OCI-LY7 (cell line): ENCODE measurements at regions not wholly inside any gene's neighbourhood (a gene's known extent, or its start where the extent isn't known, plus 50 kb on each side); places are given as distances from the start of the nearest gene placed in this dataset.

Source experiments
- BruUV-seq: library from RNA; stranded (reverse); fragments of 400-500 nt; replicated peaks from 2 replicates; lab custom pipeline; 2021; lab: Mats Ljungman, UMichigan
- CTCF ChIA-PET: fragments of 300-600 bp; sonication (Branson Sonifier 250); formaldehyde crosslinking; loops from one replicate; lab custom pipeline; 2022; ENCODE audit warnings: antibody characterized with exemption; ENCODE audit not compliant: unreplicated experiment; lab: Charles Lee
- POLR2A ChIA-PET: fragments of 300-600 bp; sonication (Branson Sonifier 250); formaldehyde crosslinking; loops from one replicate; lab custom pipeline; 2022; ENCODE audit warnings: antibody characterized with exemption; lab: Charles Lee
- DNase-seq: peaks from one replicate; pipeline ENCODE4 v3.0.0-alpha.2; 2015; ENCODE audit warnings: low spot score
- H2AFZ ChIP-seq: fragments of 200-600 bp; sonication (generic), shearing (Covaris generic); 2 replicates; pipeline ENCODE4 v1.6.1; 2014; ENCODE audit warnings: mild to moderate bottlenecking, antibody characterized with exemption, low read length, moderate library complexity
- H3K27ac ChIP-seq: fragments of 200-600 bp; sonication (generic); 2 replicates; pipeline ENCODE4 v1.5.1; 2014; ENCODE audit warnings: mixed run types, low read depth, mild to moderate bottlenecking, moderate library complexity, low read length, inconsistent platforms; ENCODE audit not compliant: poor library complexity, severe bottlenecking
- H3K36me3 ChIP-seq: fragments of 200-600 bp; sonication (generic); 2 replicates; pipeline ENCODE4 v1.6.1; 2014; ENCODE audit warnings: mild to moderate bottlenecking, antibody characterized with exemption, low read length, moderate library complexity, mixed read lengths; ENCODE audit not compliant: insufficient read depth
- H3K4me1 ChIP-seq: fragments of 200-600 bp; sonication (generic); 2 replicates; pipeline ENCODE4 v1.5.1; 2014; ENCODE audit warnings: mild to moderate bottlenecking, low read length; ENCODE audit not compliant: insufficient read depth, poor library complexity, severe bottlenecking
- H3K4me2 ChIP-seq: fragments of 200-600 bp; sonication (generic); 2 replicates; pipeline ENCODE4 v1.6.1; 2014; ENCODE audit warnings: mild to moderate bottlenecking, low read length
- H3K4me3 ChIP-seq: fragments of 200-600 bp; sonication (generic); 2 replicates; pipeline ENCODE4 v1.5.1; 2014; ENCODE audit warnings: mild to moderate bottlenecking, low read depth, low read length; ENCODE audit not compliant: poor library complexity, severe bottlenecking
- H3K79me2 ChIP-seq: fragments of 200-600 bp; sonication (generic); 2 replicates; pipeline ENCODE4 v1.6.1; 2016; ENCODE audit warnings: low read depth, mild to moderate bottlenecking, low read length, moderate library complexity, mixed read lengths; ENCODE audit not compliant: insufficient read depth
- H3K9me2 ChIP-seq: fragments of 200-600 bp; sonication (generic); 2 replicates; pipeline ENCODE4 v1.6.1; 2016; ENCODE audit warnings: mild to moderate bottlenecking, low read length, mixed read lengths; ENCODE audit not compliant: insufficient read depth
- H3K9me3 ChIP-seq: fragments of 200-600 bp; sonication (generic); 2 replicates; pipeline ENCODE4 v1.6.1; 2014; ENCODE audit warnings: mild to moderate bottlenecking, mixed run types, low read length, mixed read lengths
- H4K20me1 ChIP-seq: fragments of 200-600 bp; sonication (generic); 2 replicates; pipeline ENCODE4 v1.6.1; 2014; ENCODE audit warnings: mild to moderate bottlenecking, antibody characterized with exemption, low read length, moderate library complexity, mixed read lengths; ENCODE audit not compliant: insufficient read depth
- EZH2phosphoT487 ChIP-seq: fragments of 200-600 bp; sonication (generic); IDR thresholded peaks from 2 replicates; pipeline ENCODE4 v1.6.1; 2018; ENCODE audit warnings: low read depth, borderline replicate concordance, mild to moderate bottlenecking, mixed run types, antibody characterized with exemption, low read length, moderate library complexity, mixed read lengths
- intact Hi-C: fragments of 100-400 bp; cut with micrococcal nuclease; formaldehyde crosslinking; loops from one replicate; pipeline ENCODE4 v1.10.0; 2022; ENCODE audit not compliant: unreplicated experiment
- TF ChIP-seq, protein P1 (sequence below): fragments of 200-600 bp; sonication (generic); conservative IDR thresholded peaks from 2 replicates; pipeline ENCODE4 v1.5.1; 2014; ENCODE audit warnings: mild to moderate bottlenecking, antibody characterized with exemption, low read length, moderate library complexity, mixed read lengths

DNA sequence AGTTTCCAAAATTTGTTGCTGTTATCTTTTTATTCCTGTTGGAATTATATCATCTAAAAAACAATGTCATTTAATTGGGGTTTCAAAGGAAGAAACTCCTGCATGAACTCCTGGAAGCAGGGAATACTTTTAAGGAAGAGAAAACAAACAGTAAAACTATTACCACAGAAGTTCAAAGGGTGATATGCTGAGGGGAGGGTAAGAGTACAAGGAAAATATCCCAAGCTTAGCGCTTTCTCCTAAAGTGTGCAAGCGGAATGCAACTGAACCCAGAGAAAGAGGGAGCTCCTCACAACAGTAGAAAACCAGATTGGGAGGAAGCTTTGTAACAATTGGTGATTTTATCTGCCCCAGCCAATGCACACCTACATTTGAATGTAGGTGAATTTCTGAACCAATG, 175.1 kb downstream of the NUFIP1 start:
- ChIA-PET POLR2A (no interaction called here), CTCF (no interaction called here)
- H3K4me2 ChIP-seq = no peak overlapping the region
- no peak overlapping the region for H3K4me3 ChIP-seq
- H3K9me2 ChIP-seq = no peaks in the 10 kb centered on the region
- H4K20me1 ChIP-seq = no peaks in the 10 kb centered on the region
- no peaks in the 10 kb centered on the region for H3K9me3 ChIP-seq
- H3K4me1 ChIP-seq = no peaks in the 10 kb centered on the region
- H3K36me3 ChIP-seq = no peaks in the 10 kb centered on the region
- TF ChIP-seq, protein P1, sequence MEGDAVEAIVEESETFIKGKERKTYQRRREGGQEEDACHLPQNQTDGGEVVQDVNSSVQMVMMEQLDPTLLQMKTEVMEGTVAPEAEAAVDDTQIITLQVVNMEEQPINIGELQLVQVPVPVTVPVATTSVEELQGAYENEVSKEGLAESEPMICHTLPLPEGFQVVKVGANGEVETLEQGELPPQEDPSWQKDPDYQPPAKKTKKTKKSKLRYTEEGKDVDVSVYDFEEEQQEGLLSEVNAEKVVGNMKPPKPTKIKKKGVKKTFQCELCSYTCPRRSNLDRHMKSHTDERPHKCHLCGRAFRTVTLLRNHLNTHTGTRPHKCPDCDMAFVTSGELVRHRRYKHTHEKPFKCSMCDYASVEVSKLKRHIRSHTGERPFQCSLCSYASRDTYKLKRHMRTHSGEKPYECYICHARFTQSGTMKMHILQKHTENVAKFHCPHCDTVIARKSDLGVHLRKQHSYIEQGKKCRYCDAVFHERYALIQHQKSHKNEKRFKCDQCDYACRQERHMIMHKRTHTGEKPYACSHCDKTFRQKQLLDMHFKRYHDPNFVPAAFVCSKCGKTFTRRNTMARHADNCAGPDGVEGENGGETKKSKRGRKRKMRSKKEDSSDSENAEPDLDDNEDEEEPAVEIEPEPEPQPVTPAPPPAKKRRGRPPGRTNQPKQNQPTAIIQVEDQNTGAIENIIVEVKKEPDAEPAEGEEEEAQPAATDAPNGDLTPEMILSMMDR = no peak
- no peak for TF ChIP-seq EZH2phosphoT487
- intact Hi-C loops = no loop called here
- H3K79me2 ChIP-seq = no peaks in the 10 kb centered on the region
- no TSS peak for BruUV-seq
- no peak overlapping the region for H3K27ac ChIP-seq
- no peak for DNase-seq
- no peak overlapping the region for H2AFZ ChIP-seq

DNA sequence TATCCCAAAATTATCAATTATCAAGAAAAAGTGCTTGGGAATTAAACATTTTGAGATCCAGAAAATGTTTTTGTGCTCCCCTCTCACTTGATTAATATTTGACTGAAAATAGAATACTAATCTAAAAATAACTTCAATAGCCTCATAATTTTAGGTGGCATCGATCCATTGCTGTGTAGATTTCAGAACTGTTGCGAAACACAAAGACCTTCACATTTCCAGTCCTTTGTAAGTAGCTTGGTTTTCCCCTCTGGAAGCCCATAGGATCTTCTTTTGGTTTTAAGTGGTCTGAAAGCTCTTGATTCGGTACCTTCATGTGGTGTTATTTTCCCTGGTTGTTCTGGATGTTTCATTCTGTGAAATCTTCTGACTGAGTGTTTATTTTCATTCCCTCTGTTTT, 176.5 kb downstream of the NUFIP1 start:
- H3K4me2 ChIP-seq = no peak overlapping the region
- no peaks in the 10 kb centered on the region for H3K9me3 ChIP-seq
- intact Hi-C loops = no loop called here
- no peak overlapping the region for H3K27ac ChIP-seq
- no TSS peak for BruUV-seq
- no peak overlapping the region for H2AFZ ChIP-seq
- CTCF ChIA-PET = no interaction called here
- H3K4me3 ChIP-seq = no peak overlapping the region
- H4K20me1 ChIP-seq = no peaks in the 10 kb centered on the region
- H3K79me2 ChIP-seq = no peaks in the 10 kb centered on the region
- no peak for TF ChIP-seq EZH2phosphoT487
- TF ChIP-seq, protein P1 = no peak
- H3K36me3 ChIP-seq = no peaks in the 10 kb centered on the region
- POLR2A ChIA-PET = no interaction called here
- no peaks in the 10 kb centered on the region for H3K4me1 ChIP-seq
- DNase-seq = no peak
- no peaks in the 10 kb centered on the region for H3K9me2 ChIP-seq

DNA sequence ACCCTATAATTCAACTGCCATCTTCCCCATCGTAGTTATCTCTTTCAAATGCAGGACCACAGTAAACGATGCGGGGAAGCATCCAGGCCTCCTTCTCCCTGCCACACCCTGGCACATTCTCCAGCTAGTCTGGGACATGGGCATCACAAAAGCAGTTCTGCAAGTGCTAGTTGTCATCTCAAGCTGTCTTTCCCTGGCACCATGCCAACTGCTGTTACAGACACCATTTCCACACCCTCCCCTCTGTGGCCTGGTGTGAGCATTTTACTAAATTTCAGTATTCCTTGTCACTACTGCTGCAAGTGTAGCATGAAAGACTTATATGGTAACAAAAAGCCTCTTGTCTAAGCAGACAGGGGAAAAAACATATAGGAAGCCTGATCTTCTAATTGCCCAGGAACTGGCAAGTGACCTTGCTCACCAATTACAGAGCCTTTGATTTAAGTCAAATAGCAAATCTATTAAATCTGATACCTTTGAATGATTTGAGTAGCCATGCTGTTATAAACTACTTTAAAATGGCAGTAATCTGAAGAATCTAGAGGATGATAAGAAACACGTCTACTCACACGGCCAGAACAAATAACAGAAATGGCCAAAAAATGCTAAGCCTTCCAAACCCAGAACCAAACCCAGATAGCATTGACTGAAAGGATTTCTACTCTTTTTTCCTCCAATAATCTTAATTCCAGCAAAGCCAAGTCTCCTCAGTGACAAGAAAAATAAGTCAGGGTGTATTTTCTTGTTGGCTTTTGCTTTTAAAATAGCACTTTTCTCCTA, 179.0 kb downstream of the NUFIP1 start:
- CTCF ChIA-PET = no interaction called here

More for the DNA sequence above, 179.0 kb downstream of the NUFIP1 start:
- Histone ChIP-seq H3K4me3 (no peak overlapping the region), H2AFZ (no peak overlapping the region), H3K4me2 (no peak overlapping the region), H3K27ac (no peak overlapping the region), H3K4me1 (no peaks in the 10 kb centered on the region), H3K36me3 (no peaks in the 10 kb centered on the region), H3K79me2 (no peaks in the 10 kb centered on the region), H3K9me3 (no peaks in the 10 kb centered on the region), H4K20me1 (no peaks in the 10 kb centered on the region), H3K9me2 (no peaks in the 10 kb centered on the region)
- POLR2A ChIA-PET = no interaction called here
- no TSS peak for BruUV-seq
- intact Hi-C loops = no loop called here
- no peak for TF ChIP-seq EZH2phosphoT487
- TF ChIP-seq, protein P1 = no peak
- no peak for DNase-seq
